GM18505 (cell line): ENCODE measurements at regions not wholly inside any gene's neighbourhood (a gene's known extent, or its start where the extent isn't known, plus 50 kb on each side); places are given as distances from the start of the nearest gene placed in this dataset.
"Not testable (repeated sequence)": the region's sequence is repeated elsewhere in the genome, so short reads cannot be mapped to it uniquely, and the experiment has no call there.

ENCODE experiments used
- ATAC-seq: cut with Tn5 transposase; IDR thresholded peaks from one replicate; pipeline ENCODE4 v1.9.1; 2021; ENCODE audit not compliant: unreplicated experiment
- POLR2A ChIP-seq: IDR thresholded peaks from 4 replicates; pipeline ENCODE4 v1.6.1; 2011; ENCODE audit warnings: borderline replicate concordance; ENCODE audit not compliant: insufficient read depth, insufficient read length; ENCODE audit errors: extremely low read depth

DNA sequence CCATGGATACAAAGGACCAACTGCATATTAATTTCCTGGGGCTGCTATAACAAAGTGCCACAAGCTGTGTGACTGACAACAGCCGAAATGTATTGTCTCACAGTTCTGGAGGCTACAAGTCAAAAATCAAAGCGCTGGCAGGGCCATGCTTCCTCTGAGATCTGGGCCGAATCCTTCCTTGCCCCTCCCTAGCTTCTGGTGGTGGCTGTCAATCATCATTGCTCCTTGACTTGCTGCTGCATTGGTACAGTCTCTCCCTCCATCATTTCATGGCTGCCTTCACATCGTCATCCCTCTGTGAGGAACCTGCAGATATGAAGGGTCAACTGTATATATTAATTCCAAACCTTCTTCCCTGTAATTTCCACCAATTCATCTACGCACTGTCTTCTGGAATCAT is 118.3 kb downstream of the EXOC5 start:
- ATAC-seq = no peak
- TF ChIP-seq POLR2A = no peak

GRCh38 chr14:57139173-57139572 is 129.5 kb downstream of the EXOC5 start:
- no peak for ATAC-seq
- TF ChIP-seq POLR2A = no peak

DNA sequence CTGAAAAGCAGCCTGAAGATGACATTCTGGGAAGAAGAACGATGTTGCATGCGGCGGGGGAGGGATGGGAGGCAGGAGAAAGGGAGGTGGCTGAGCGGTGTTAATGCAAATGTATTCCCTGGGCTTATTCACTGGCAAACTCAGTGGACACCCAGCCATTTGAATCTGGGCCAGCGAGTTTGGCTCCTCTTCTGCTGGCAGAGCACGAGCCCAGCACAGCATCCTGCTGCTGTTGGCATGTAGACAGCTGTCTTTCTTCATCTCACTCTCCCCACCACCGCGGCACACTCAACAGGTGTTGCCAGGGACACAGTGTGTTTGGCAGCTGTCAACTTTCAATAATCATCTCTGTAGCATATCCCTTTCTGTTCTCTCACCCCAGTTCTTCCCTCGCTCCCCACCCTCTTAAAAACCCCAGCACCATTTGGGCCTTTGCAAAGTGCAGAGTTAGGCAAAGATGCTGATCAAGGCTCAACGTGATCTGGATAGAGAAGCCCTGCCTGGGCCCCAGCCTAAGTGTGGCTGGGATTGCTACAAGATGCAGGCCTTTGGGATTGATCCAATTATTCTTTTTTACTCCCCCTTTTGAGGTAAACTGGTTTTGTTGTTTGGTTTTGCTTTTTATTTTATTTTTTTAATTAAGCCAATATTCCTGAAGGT is 131.9 kb downstream of the EXOC5 start:
- no peak for ATAC-seq
- TF ChIP-seq POLR2A = no peak

DNA sequence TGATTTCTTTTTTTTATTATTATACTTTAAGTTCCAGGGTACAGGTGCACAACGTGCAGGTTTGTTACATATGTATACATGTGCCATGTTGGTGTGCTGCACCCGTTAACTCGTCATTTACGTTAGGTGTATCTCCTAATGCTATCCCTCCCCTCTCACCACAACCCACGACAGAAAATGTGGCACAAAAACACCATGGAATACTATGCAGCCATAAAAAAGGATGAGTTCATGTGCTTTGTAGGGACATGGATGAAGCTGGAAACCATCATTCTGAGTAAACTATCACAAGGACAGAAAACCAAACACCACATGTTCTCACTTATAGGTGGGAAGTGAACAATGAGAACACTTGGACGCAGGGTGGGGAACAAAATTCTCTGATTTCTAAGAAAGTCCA is 140.9 kb downstream of the EXOC5 start:
- ATAC-seq = not testable (repeated sequence)

DNA sequence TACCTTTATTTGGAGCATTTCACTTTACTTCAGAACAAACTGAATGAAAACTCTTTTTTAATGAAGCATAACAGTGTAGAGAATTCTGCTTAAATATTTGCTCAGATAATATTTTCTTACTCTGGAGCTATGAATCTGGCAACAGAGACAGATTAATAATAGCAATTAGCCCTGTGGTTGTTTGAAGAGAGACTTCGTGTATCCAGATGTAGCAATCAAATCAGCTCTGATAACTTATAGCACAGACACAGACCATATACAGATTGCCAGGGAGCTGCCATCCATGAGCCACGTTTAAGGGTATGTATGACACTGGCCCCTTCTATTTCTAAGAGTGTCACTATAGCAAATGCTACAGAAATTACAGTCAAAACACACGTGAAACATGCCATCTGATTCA is 146.6 kb downstream of the EXOC5 start:
- no peak for ATAC-seq
- TF ChIP-seq POLR2A = no peak

DNA sequence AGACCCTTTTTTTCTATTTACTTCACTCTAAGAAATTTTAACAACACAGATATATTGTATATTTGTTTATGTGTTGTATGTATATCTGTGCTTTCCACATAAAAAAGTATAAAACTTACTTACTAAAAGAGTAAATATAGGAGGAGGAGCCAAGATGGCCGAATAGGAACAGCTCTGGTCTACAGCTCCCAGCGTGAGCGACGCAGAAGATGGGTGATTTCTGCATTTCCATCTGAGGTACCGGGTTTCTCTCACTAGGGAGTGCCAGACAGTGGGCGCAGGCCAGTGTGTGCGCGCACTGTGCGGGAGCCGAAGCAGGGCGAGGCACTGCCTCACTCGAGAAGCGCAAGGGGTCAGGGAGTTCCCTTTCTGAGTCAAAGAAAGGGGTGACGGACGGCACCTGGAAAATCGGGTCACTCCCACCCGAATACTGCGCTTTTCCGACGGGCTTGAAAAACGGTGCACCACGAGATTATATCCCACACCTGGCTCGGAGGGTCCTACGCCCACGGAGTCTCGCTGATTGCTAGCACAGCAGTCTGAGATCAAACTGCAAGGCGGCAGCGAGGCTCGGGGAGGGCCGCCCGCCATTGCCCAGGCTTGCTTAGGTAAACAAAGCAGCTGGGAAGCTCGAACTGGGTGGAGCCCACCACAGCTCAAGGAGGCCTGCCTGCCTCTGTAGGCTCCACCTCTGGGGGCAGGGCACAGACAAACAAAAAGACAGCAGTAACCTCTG is 156.5 kb downstream of the EXOC5 start:
- ATAC-seq = not testable (repeated sequence)

DNA sequence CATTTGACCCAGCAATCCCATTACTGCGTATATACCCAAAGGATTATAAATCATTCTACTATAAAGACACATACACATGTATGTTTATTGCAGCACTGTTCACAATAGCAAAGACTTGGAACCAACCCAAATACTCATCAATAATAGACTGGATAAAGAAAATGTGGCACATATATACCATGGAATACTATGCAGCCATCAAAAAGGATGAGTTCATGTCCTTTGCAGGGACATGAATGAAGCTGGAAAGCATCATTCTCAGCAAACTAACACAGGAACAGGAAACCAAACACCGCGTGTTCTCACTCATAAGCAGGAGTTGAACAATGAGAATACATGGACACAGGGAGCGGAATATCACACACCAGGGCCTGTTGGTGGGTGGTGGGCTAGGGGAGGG is 158.3 kb downstream of the EXOC5 start:
- not testable (repeated sequence) for ATAC-seq

DNA sequence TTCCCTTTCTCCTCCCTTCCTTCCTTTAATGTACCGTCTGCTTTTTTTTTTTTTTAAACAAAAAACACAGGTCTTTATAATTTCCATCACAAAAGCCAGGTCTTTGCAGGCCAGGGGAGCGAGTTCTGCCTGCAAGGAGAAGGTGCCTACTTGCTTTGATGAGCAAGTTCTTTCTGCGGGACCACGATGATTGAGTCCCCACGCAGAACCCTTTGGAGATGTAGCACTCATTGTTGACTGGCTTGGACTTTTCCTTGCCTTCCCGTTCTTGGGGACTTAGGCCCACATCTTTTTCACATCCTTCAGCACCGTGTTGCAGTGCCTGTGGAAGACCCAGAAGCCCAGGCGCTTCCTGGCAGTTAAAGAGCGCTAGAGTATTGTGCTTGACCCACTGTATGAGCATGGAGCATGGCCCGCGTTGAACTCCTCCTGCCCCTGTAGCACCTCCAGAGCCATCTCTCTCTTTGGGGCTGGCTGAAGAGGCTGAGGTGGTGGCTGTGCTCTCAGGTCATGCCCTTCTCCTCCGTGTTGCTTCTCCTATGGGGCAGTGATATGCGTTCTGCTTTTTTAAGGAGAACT is 177.6 kb downstream of the EXOC5 start:
- no peak for ATAC-seq
- no peak for TF ChIP-seq POLR2A

- TF ChIP-seq POLR2A = no peak
- ATAC-seq = no peak
Measured at GRCh38 chr14:57089901-57090300, 178.8 kb downstream of the EXOC5 start.

DNA sequence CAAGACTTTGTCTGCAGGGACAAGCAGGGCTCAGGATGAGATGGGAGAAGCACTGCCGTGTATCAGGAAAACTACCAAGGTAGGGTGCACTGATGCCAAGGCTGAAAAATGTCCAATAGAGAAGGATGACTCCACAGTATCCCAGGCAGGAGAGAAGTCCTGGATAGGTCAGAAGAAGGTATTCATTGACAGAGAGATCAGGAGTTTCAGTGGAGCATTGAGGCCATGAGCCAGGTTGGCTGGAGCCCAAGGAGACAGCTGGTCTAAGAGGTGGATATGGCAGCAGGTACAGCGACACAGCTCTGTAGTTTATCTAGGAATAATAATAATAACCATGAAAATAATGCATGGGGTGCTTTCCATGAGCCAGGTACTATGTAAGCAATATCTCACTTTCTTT is 180.9 kb downstream of the EXOC5 start:
- ATAC-seq = no peak
- TF ChIP-seq POLR2A = no peak

DNA sequence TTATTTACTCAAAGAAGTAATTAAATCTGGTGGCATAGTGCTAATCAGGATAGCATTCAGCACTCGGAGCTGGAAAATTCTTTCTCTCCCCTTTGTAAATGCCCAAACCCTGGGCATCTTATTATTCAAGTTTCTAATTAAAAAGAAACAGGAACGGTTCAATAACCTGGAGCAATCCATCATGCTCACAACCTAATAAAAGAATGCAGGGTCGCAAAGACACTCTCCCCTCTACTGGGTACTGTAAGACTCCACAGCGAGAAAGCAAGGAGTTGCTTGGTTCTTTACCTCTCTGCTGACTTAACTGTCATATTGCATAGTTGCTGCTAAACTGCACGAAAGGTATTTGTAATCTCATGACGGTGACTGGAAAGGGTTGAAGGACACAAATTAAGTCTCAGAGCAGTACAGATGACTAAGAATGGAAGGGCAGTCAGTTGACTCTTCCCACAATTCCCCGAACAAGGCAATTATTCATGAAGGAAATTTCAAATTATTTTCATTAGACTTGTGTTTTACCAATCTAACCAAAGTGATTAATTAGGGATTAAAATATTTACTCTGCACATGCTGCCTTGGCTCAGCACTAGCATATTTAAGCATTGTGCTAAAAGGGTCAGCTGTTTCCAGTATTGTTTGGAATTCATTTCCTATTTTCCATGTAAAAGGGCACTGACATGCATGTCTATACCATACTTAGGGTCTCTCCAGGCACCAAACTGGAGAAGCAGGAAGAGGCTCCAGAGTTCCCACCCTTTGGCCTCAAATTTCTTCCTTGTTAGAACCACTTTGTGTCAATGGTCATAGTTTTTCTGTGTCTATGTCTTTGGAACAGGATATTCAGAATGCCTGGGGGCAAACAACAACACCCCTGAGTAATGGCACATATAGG is 182.2 kb downstream of the EXOC5 start:
- ATAC-seq = no peak
- no peak for TF ChIP-seq POLR2A

DNA sequence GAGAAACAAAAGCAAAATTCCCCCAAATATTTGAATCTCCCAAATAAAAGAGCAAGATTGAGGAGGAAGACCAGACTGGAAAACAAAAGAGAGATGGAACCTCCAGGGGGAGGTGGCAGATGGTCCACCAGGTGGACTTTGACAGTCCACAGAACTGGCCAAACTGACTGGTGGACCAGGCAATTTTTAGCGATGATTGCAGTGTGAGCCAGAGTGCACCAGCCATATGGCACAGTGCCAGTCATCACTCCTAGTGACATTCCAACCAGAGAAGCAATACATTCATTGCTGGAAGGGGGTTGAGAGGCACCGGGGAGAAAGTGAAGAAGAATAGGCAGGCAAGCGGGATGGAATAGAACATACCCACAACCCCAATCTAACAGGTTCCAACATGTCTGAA is 182.9 kb downstream of the EXOC5 start:
- no peak for ATAC-seq
- no peak for TF ChIP-seq POLR2A

GRCh38 chr14:57085043-57085442 is 183.7 kb downstream of the EXOC5 start:
- ATAC-seq = no peak
- TF ChIP-seq POLR2A = no peak

- ATAC-seq = no peak
- TF ChIP-seq POLR2A = no peak
Measured at GRCh38 chr14:57080691-57081090, 188.0 kb downstream of the EXOC5 start.
